Neural progenitor cell (in vitro differentiated cells): ENCODE measurements at regions not wholly inside any gene's neighbourhood (a gene's known extent, or its start where the extent isn't known, plus 50 kb on each side); places are given as distances from the start of the nearest gene placed in this dataset.
A peak's percentile ranks its signal among the peaks of the same experiment; 100 is the strongest.

Experiments
- DNase-seq: peaks from one replicate; pipeline ENCODE4 v3.0.0-alpha.2; 2016; ENCODE audit warnings: low spot score
- H2AFZ ChIP-seq: fragments of 200-600 bp; sonication (generic); replicated peaks from 2 replicates; pipeline ENCODE4 v1.6.1; 2016; ENCODE audit warnings: antibody characterized with exemption
- H3F3A ChIP-seq: fragments of 200-600 bp; sonication (generic); 2 replicates; pipeline ENCODE4 v1.6.1; 2016; ENCODE audit warnings: antibody characterized with exemption, low read depth
- H3K27ac ChIP-seq: fragments of 200-600 bp; sonication (generic); 2 replicates; pipeline ENCODE4 v1.5.1; 2016; ENCODE audit warnings: mild to moderate bottlenecking
- H3K27me3 ChIP-seq: fragments of 200-600 bp; sonication (generic); 2 replicates; pipeline ENCODE4 v1.6.1; 2016; ENCODE audit warnings: mild to moderate bottlenecking, moderate library complexity
- H3K36me3 ChIP-seq: fragments of 200-600 bp; sonication (generic); 2 replicates; pipeline ENCODE4 v1.5.1; 2016
- H3K4me1 ChIP-seq: fragments of 200-600 bp; sonication (generic); 2 replicates; pipeline ENCODE4 v1.6.1; 2016; ENCODE audit warnings: mixed run types
- H3K4me2 ChIP-seq: fragments of 200-600 bp; sonication (generic); 2 replicates; pipeline ENCODE4 v1.6.1; 2016
- H3K4me3 ChIP-seq: fragments of 200-600 bp; sonication (generic); 2 replicates; pipeline ENCODE4 v1.5.1; 2016
- H3K79me2 ChIP-seq: fragments of 200-600 bp; sonication (generic); 2 replicates; pipeline ENCODE4 v1.6.1; 2016; ENCODE audit warnings: low read depth
- H3K9ac ChIP-seq: fragments of 200-600 bp; sonication (generic); 2 replicates; pipeline ENCODE4 v1.6.1; 2016
- H3K9me3 ChIP-seq: fragments of 200-600 bp; sonication (generic); 2 replicates; pipeline ENCODE4 v1.5.1; 2016; ENCODE audit warnings: low read depth
- H4K20me1 ChIP-seq: fragments of 200-600 bp; sonication (generic); 2 replicates; pipeline ENCODE4 v1.6.1; 2016; ENCODE audit warnings: low read depth
- H3K27ac Mint-ChIP-seq: 3 replicates; pipeline ENCODE4 v1.8.0; 2021; ENCODE audit warnings: mixed read lengths
- H3K27me3 Mint-ChIP-seq: 2 replicates; pipeline ENCODE4 v1.8.0; 2022; ENCODE audit warnings: low read depth, mild to moderate bottlenecking, inconsistent platforms, moderate library complexity, mixed read lengths; ENCODE audit not compliant: insufficient read depth
- H3K36me3 Mint-ChIP-seq: 3 replicates; pipeline ENCODE4 v1.8.0; 2021; ENCODE audit warnings: mixed read lengths
- H3K4me1 Mint-ChIP-seq: 3 replicates; pipeline ENCODE4 v1.8.0; 2021; ENCODE audit warnings: mixed read lengths
- H3K4me3 Mint-ChIP-seq: 3 replicates; pipeline ENCODE4 v1.8.0; 2021; ENCODE audit warnings: mild to moderate bottlenecking, moderate library complexity, mixed read lengths
- H3K9me3 Mint-ChIP-seq: 3 replicates; pipeline ENCODE4 v1.8.0; 2020; ENCODE audit warnings: mixed read lengths
- CTCF ChIP-seq: fragments of 200-600 bp; sonication (generic); IDR thresholded peaks from 2 replicates; pipeline ENCODE4 v1.5.1; 2017; ENCODE audit warnings: antibody characterized with exemption, mild to moderate bottlenecking
- EZH2 ChIP-seq: fragments of 200-600 bp; sonication (generic); IDR thresholded peaks from 2 replicates; pipeline ENCODE4 v1.6.1; 2017; ENCODE audit warnings: antibody characterized with exemption, mild to moderate bottlenecking, moderate library complexity
- EZH2phosphoT487 ChIP-seq: fragments of 200-600 bp; sonication (generic); IDR thresholded peaks from 2 replicates; pipeline ENCODE4 v1.6.1; 2017; ENCODE audit warnings: antibody characterized with exemption

DNA sequence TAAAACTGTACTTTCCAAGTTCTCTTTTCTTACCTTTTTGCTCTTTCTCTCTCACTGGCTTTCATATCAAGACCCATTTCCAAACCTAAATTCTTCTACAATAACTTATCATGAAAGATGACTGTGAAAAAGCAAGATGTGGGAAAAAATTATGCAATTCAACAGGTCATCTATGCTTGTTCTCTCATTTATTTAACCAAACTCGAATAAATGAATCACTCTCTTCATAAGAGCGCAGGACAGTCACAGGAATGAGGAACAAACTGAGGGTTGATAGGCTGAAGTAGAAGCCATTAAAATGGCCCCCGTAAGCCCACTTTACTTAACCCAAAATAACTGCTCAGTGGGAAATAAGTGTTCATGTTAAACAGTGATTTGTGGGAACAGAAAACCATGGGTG, 1289.7 kb upstream of the SORCS1 start:
- Mint-ChIP-seq H3K4me3 (no peak overlapping the region), H3K27me3 (no peaks in the 10 kb centered on the region)
- H3K4me2 ChIP-seq, result no peak overlapping the region

DNA sequence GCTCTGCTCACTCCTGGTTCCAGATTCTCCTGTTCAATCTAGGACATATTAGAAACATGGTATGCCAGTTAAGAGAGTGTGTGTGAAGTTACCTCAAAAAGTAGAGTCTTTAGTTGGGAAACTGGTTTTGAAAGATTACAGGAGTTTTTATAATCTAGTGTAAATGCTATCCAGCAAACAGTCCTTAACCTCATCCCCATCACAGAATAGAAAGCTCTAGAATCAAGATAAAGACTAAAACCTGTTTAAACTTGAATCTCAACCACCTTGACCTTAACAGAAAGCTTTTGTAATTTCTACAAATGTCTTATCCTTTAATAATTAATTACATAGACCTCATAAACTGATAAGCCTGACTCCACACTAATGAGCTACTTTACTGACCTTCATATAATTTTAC, 1288.7 kb upstream of the SORCS1 start:
- H3K9me3 Mint-ChIP-seq, result no peaks in the 10 kb centered on the region
- H3K36me3 ChIP-seq, result no peaks in the 10 kb centered on the region
- no peaks in the 10 kb centered on the region for H3K27me3 Mint-ChIP-seq
- H3K27me3 ChIP-seq, result no peaks in the 10 kb centered on the region
- no peaks in the 10 kb centered on the region for H3K36me3 Mint-ChIP-seq
- TF ChIP-seq EZH2phosphoT487 (no peak), EZH2 (no peak), CTCF (no peak)
- H3K9me3 ChIP-seq, result no peaks in the 10 kb centered on the region
- no peaks in the 10 kb centered on the region for H3K79me2 ChIP-seq
- no peaks in the 10 kb centered on the region for H3K4me1 ChIP-seq
- no peak for DNase-seq
- H3K4me3 ChIP-seq, result no peak overlapping the region
- no peaks in the 10 kb centered on the region for H3F3A ChIP-seq
- H3K27ac Mint-ChIP-seq, result peak overlapping the region; percentile 37
- H3K9ac ChIP-seq, result no peak overlapping the region
- no peak overlapping the region for H3K4me3 Mint-ChIP-seq
- H2AFZ ChIP-seq, result no peak overlapping the region
- no peak overlapping the region for H3K4me2 ChIP-seq
- H3K27ac ChIP-seq, result no peak overlapping the region
- H4K20me1 ChIP-seq, result no peaks in the 10 kb centered on the region
- H3K4me1 Mint-ChIP-seq, result no peaks in the 10 kb centered on the region

More for the DNA sequence above, 1289.7 kb upstream of the SORCS1 start:
- Mint-ChIP-seq H3K4me1 (no peaks in the 10 kb centered on the region), H3K27ac (no peak overlapping the region), H3K9me3 (no peaks in the 10 kb centered on the region), H3K36me3 (no peaks in the 10 kb centered on the region)
- Histone ChIP-seq H3K27ac (no peak overlapping the region), H3K79me2 (no peaks in the 10 kb centered on the region), H3K9me3 (no peaks in the 10 kb centered on the region), H2AFZ (no peak overlapping the region), H3F3A (no peaks in the 10 kb centered on the region), H4K20me1 (no peaks in the 10 kb centered on the region), H3K4me1 (no peaks in the 10 kb centered on the region), H3K4me3 (no peak overlapping the region), H3K27me3 (no peaks in the 10 kb centered on the region), H3K36me3 (no peaks in the 10 kb centered on the region), H3K9ac (no peak overlapping the region)
- TF ChIP-seq EZH2phosphoT487 (no peak), CTCF (no peak), EZH2 (no peak)
- DNase-seq, result no peak

GRCh38 chr10:108452533-108452932, 1288.0 kb upstream of the SORCS1 start:
- Histone ChIP-seq H3K79me2 (no peaks in the 10 kb centered on the region), H3K36me3 (no peaks in the 10 kb centered on the region), H3K27me3 (no peaks in the 10 kb centered on the region), H4K20me1 (no peaks in the 10 kb centered on the region), H3K9me3 (no peaks in the 10 kb centered on the region), H2AFZ (no peak overlapping the region), H3F3A (no peaks in the 10 kb centered on the region), H3K27ac (no peak overlapping the region), H3K4me3 (no peak overlapping the region), H3K9ac (no peak overlapping the region), H3K4me2 (no peak overlapping the region), H3K4me1 (no peaks in the 10 kb centered on the region)
- no peaks in the 10 kb centered on the region for H3K36me3 Mint-ChIP-seq
- no peak for TF ChIP-seq EZH2
- TF ChIP-seq CTCF, result no peak
- no peak for TF ChIP-seq EZH2phosphoT487
- H3K9me3 Mint-ChIP-seq, result no peaks in the 10 kb centered on the region
- peak overlapping the region; percentile 37 for H3K27ac Mint-ChIP-seq
- DNase-seq, result no peak
- H3K27me3 Mint-ChIP-seq, result no peaks in the 10 kb centered on the region
- H3K4me3 Mint-ChIP-seq, result no peak overlapping the region
- no peaks in the 10 kb centered on the region for H3K4me1 Mint-ChIP-seq
